Activated CD8-positive, alpha-beta T cell treated with anti-CD3 and anti-CD28 coated beads, Interleukin-2, amount 10 ng/mL, durations not matched to agents 7 days and 5 days (primary cell): ENCODE measurements at regions not wholly inside any gene's neighbourhood (a gene's known extent, or its start where the extent isn't known, plus 50 kb on each side); places are given as distances from the start of the nearest gene placed in this dataset.

ENCODE experiments used
- ATAC-seq: fragments of 150-1000 bp; cut with Tn5 transposase; one replicate; pipeline ENCODE4 v1.10.0; 2021; ENCODE audit warnings: moderate library complexity
- CTCF ChIA-PET: fragments of 350-600 bp; sonication (Branson Sonifier 250); formaldehyde crosslinking; loops from one replicate; lab custom pipeline; 2021; ENCODE audit warnings: antibody characterized with exemption; lab: Charles Lee
- POLR2A ChIA-PET: fragments of 350-600 bp; sonication (Branson Sonifier 250); formaldehyde crosslinking; loops from one replicate; lab custom pipeline; 2021; ENCODE audit warnings: antibody characterized with exemption; lab: Charles Lee
- DNase-seq: peaks from one replicate; pipeline ENCODE4 v3.0.0-alpha.2; 2020
- H3K27ac Mint-ChIP-seq: one replicate; pipeline ENCODE4 v1.8.0; 2021; ENCODE audit warnings: mild to moderate bottlenecking, mixed read lengths
- H3K27me3 Mint-ChIP-seq: one replicate; pipeline ENCODE4 v1.8.0; 2021; ENCODE audit warnings: low read depth, mixed read lengths
- H3K36me3 Mint-ChIP-seq: one replicate; pipeline ENCODE4 v1.8.0; 2021; ENCODE audit warnings: low read depth, mixed read lengths
- H3K4me1 Mint-ChIP-seq: one replicate; pipeline ENCODE4 v1.8.0; 2021; ENCODE audit warnings: low read depth, mixed read lengths
- H3K4me3 Mint-ChIP-seq: one replicate; pipeline ENCODE4 v1.8.0; 2021; ENCODE audit warnings: mild to moderate bottlenecking, mixed read lengths
- H3K9me3 Mint-ChIP-seq: one replicate; pipeline ENCODE4 v1.8.0; 2022; ENCODE audit warnings: mixed read lengths; ENCODE audit not compliant: insufficient read depth

- H3K4me3 Mint-ChIP-seq, result no peak overlapping the region
- no peak for ATAC-seq
- no peak overlapping the region for H3K27ac Mint-ChIP-seq
- peaks cover 2% of the 10 kb centered on the region for H3K27me3 Mint-ChIP-seq
- H3K36me3 Mint-ChIP-seq, result no peaks in the 10 kb centered on the region
- H3K4me1 Mint-ChIP-seq, result no peaks in the 10 kb centered on the region
- peaks cover 26% of the 10 kb centered on the region for H3K9me3 Mint-ChIP-seq
- POLR2A ChIA-PET, result no interaction called here
- no peak for DNase-seq
- CTCF ChIA-PET, result no interaction called here
Observed at GRCh38 chr6:156577749-156578148, 199.4 kb upstream of the ARID1B start.

- ChIA-PET POLR2A (no interaction called here), CTCF (no interaction called here)
- H3K9me3 Mint-ChIP-seq, result peaks cover 26% of the 10 kb centered on the region
- H3K27me3 Mint-ChIP-seq, result peaks cover 2% of the 10 kb centered on the region
- DNase-seq, result no peak
- ATAC-seq, result no peak
- H3K4me1 Mint-ChIP-seq, result no peaks in the 10 kb centered on the region
- H3K27ac Mint-ChIP-seq, result no peak overlapping the region
- no peaks in the 10 kb centered on the region for H3K36me3 Mint-ChIP-seq
- no peak overlapping the region for H3K4me3 Mint-ChIP-seq
Observed at GRCh38 chr6:156575361-156575760, 201.8 kb upstream of the ARID1B start.

- Mint-ChIP-seq H3K27ac (no peak overlapping the region), H3K9me3 (peaks cover 3% of the 10 kb centered on the region)
- POLR2A ChIA-PET, result no interaction called here
Observed at GRCh38 chr6:156564807-156565149, 212.4 kb upstream of the ARID1B start.

GRCh38 chr6:156564127-156564806, 212.9 kb upstream of the ARID1B start:
- peaks cover 6% of the 10 kb centered on the region for H3K27me3 Mint-ChIP-seq

More at GRCh38 chr6:156564807-156565149, 212.4 kb upstream of the ARID1B start:
- DNase-seq (no peak), ATAC-seq (no peak)
- H3K4me1 Mint-ChIP-seq, result no peaks in the 10 kb centered on the region
- H3K36me3 Mint-ChIP-seq, result no peaks in the 10 kb centered on the region
- peaks cover 5% of the 10 kb centered on the region for H3K27me3 Mint-ChIP-seq
- CTCF ChIA-PET, result interaction anchor here (0.7 to 1.9 kb wide), 4 partner anchors 120 to 1242 kb away, joined by 3 to 9 read pairs (median 4); no protein-coding TSS in a partner anchor
- H3K4me3 Mint-ChIP-seq, result no peak overlapping the region

GRCh38 chr6:156563714-156564113, 213.5 kb upstream of the ARID1B start:
- ATAC-seq (no peak), DNase-seq (no peak)
- H3K27me3 Mint-ChIP-seq, result peaks cover 6% of the 10 kb centered on the region
- CTCF ChIA-PET, result no interaction called here
- H3K4me3 Mint-ChIP-seq, result no peak overlapping the region
- H3K4me1 Mint-ChIP-seq, result no peaks in the 10 kb centered on the region
- POLR2A ChIA-PET, result no interaction called here
- no peaks in the 10 kb centered on the region for H3K36me3 Mint-ChIP-seq
- H3K9me3 Mint-ChIP-seq, result peaks cover 3% of the 10 kb centered on the region
- H3K27ac Mint-ChIP-seq, result no peak overlapping the region

More at GRCh38 chr6:156564127-156564806, 212.9 kb upstream of the ARID1B start:
- peaks cover 3% of the 10 kb centered on the region for H3K9me3 Mint-ChIP-seq
- DNase-seq (peak; percentile 78), ATAC-seq (peak; percentile 98)
- no peaks in the 10 kb centered on the region for H3K4me1 Mint-ChIP-seq
- no peaks in the 10 kb centered on the region for H3K36me3 Mint-ChIP-seq
- ChIA-PET POLR2A (no interaction called here), CTCF (interaction anchor here (0.7 to 1.9 kb wide), 4 partner anchors 121 to 1242 kb away, joined by 3 to 9 read pairs (median 4); no protein-coding TSS in a partner anchor)
- H3K4me3 Mint-ChIP-seq, result no peak overlapping the region
- no peak overlapping the region for H3K27ac Mint-ChIP-seq

GRCh38 chr6:156562636-156563035, 214.5 kb upstream of the ARID1B start:
- no peaks in the 10 kb centered on the region for H3K36me3 Mint-ChIP-seq
- no peak overlapping the region for H3K27ac Mint-ChIP-seq

GRCh38 chr6:156562019-156562418, 215.2 kb upstream of the ARID1B start:
- DNase-seq, result no peak
- Mint-ChIP-seq H3K9me3 (peaks cover 3% of the 10 kb centered on the region), H3K36me3 (no peaks in the 10 kb centered on the region), H3K27ac (no peak overlapping the region), H3K27me3 (peaks cover 3% of the 10 kb centered on the region), H3K4me1 (no peaks in the 10 kb centered on the region), H3K4me3 (no peak overlapping the region)
- POLR2A ChIA-PET, result interaction anchor here (0.7 kb wide), 1 partner anchor 575 kb away, joined by 3 read pairs; no protein-coding TSS in a partner anchor
- CTCF ChIA-PET, result no interaction called here
- no peak for ATAC-seq

More at GRCh38 chr6:156562636-156563035, 214.5 kb upstream of the ARID1B start:
- Mint-ChIP-seq H3K4me1 (no peaks in the 10 kb centered on the region), H3K27me3 (peaks cover 3% of the 10 kb centered on the region), H3K9me3 (peaks cover 3% of the 10 kb centered on the region), H3K4me3 (no peak overlapping the region)
- POLR2A ChIA-PET, result no interaction called here
- ATAC-seq (no peak), DNase-seq (no peak)
- CTCF ChIA-PET, result no interaction called here

GRCh38 chr6:156560476-156560875, 216.7 kb upstream of the ARID1B start:
- POLR2A ChIA-PET, result no interaction called here
- DNase-seq (no peak), ATAC-seq (no peak)
- CTCF ChIA-PET, result no interaction called here
- Mint-ChIP-seq H3K4me3 (no peak overlapping the region), H3K36me3 (no peaks in the 10 kb centered on the region), H3K27ac (no peak overlapping the region), H3K9me3 (peaks cover 3% of the 10 kb centered on the region), H3K27me3 (peaks cover 4% of the 10 kb centered on the region), H3K4me1 (no peaks in the 10 kb centered on the region)

- POLR2A ChIA-PET, result no interaction called here
- Mint-ChIP-seq H3K36me3 (no peaks in the 10 kb centered on the region), H3K27ac (no peak overlapping the region), H3K4me1 (no peaks in the 10 kb centered on the region), H3K9me3 (peaks cover 3% of the 10 kb centered on the region), H3K4me3 (no peak overlapping the region), H3K27me3 (peaks cover 4% of the 10 kb centered on the region)
- ATAC-seq, result no peak
- DNase-seq, result no peak
- CTCF ChIA-PET, result no interaction called here
Observed at GRCh38 chr6:156559162-156559690, 218.0 kb upstream of the ARID1B start.

- Mint-ChIP-seq H3K9me3 (peaks cover 3% of the 10 kb centered on the region), H3K36me3 (no peaks in the 10 kb centered on the region), H3K4me3 (no peak overlapping the region), H3K27me3 (peaks cover 4% of the 10 kb centered on the region), H3K27ac (no peak overlapping the region), H3K4me1 (no peaks in the 10 kb centered on the region)
- ATAC-seq (no peak), DNase-seq (no peak)
- ChIA-PET POLR2A (no interaction called here), CTCF (no interaction called here)
Observed at GRCh38 chr6:156557911-156558259, 219.3 kb upstream of the ARID1B start.

GRCh38 chr6:156557251-156557910, 219.8 kb upstream of the ARID1B start:
- Mint-ChIP-seq H3K4me1 (no peaks in the 10 kb centered on the region), H3K27ac (no peak overlapping the region), H3K9me3 (peaks cover 3% of the 10 kb centered on the region), H3K36me3 (no peaks in the 10 kb centered on the region), H3K4me3 (no peak overlapping the region), H3K27me3 (peaks cover 4% of the 10 kb centered on the region)
- ATAC-seq (no peak), DNase-seq (no peak)
- ChIA-PET POLR2A (no interaction called here), CTCF (no interaction called here)

GRCh38 chr6:156556811-156557210, 220.4 kb upstream of the ARID1B start:
- Mint-ChIP-seq H3K4me3 (no peak overlapping the region), H3K36me3 (no peaks in the 10 kb centered on the region)

More at GRCh38 chr6:156556811-156557210, 220.4 kb upstream of the ARID1B start:
- CTCF ChIA-PET, result no interaction called here
- peaks cover 4% of the 10 kb centered on the region for H3K27me3 Mint-ChIP-seq
- ATAC-seq, result no peak
- peaks cover 3% of the 10 kb centered on the region for H3K9me3 Mint-ChIP-seq
- H3K27ac Mint-ChIP-seq, result no peak overlapping the region
- H3K4me1 Mint-ChIP-seq, result no peaks in the 10 kb centered on the region
- DNase-seq, result no peak
- POLR2A ChIA-PET, result no interaction called here
